HepG2 (cell line): ENCODE measurements at regions not wholly inside any gene's neighbourhood (a gene's known extent, or its start where the extent isn't known, plus 50 kb on each side); places are given as distances from the start of the nearest gene placed in this dataset.

ENCODE experiments used
- ATAC-seq: fragments of 200-7000 bp; cut with Tn5 transposase; 3 replicates; pipeline ENCODE4 v1.9.1; 2020; ENCODE audit warnings: mild to moderate bottlenecking, moderate library complexity
- BruUV-seq: library from RNA; stranded (reverse); fragments of 400-500 nt; replicated peaks from 2 replicates; lab custom pipeline; 2021; lab: Mats Ljungman, UMichigan
- CTCF ChIA-PET: fragments of 300-600 bp; formaldehyde crosslinking; extraction: SDS; loops from one replicate; lab custom pipeline; 2021; ENCODE audit warnings: low total read pairs, inconsistent platforms, low intra/inter-chr PET ratio; lab: Yijun Ruan, JAX
- POLR2A ChIA-PET: fragments of 350-600 bp; sonication (Branson Sonifier 250); formaldehyde crosslinking; loops from one replicate; lab custom pipeline; 2020; ENCODE audit warnings: antibody characterized with exemption, inconsistent platforms; lab: Yijun Ruan, JAX
- DNase-seq: peaks from one replicate; pipeline ENCODE4 v3.0.0-alpha.2; 2015; ENCODE audit warnings: low spot score
- FAIRE-seq: peaks from 3 replicates; lab custom pipeline; 2011; peaks lifted over from hg19 to GRCh38; lab: Jason Lieb, UNC
- H2AFZ ChIP-seq: one replicate; pipeline ENCODE4 v1.6.1; 2011; ENCODE audit warnings: low read length, inconsistent platforms
- H3K27ac ChIP-seq: fragments of 300-600 bp; 3 replicates; pipeline ENCODE4 v1.8.0; 2011; ENCODE audit warnings: mixed run types, mild to moderate bottlenecking, mixed read lengths, low read length, inconsistent platforms; ENCODE audit not compliant: insufficient read depth; ENCODE audit errors: extremely low read length
- H3K27me3 ChIP-seq, 2 experiments: fragments of 200-600 bp in 1 of 2; 2 replicates in 1 of 2; 3 replicates in 1 of 2; pipeline versions ENCODE4 v1.6.0 to v1.8.0; 2011; ENCODE audit warnings: low read length in 2 of 2, mild to moderate bottlenecking in 2 of 2, moderate library complexity in 2 of 2, inconsistent platforms in 1 of 2; ENCODE audit not compliant: insufficient read depth in 2 of 2, control insufficient read depth in 1 of 2
- H3K36me3 ChIP-seq, 2 experiments: fragments of 200-600 bp in 1 of 2; replicated peaks in 1 of 2; 2 replicates in 1 of 2; 3 replicates in 1 of 2; pipeline versions ENCODE4 v1.5.1 to v1.8.0; 2011; ENCODE audit warnings: low read length in 2 of 2, inconsistent platforms in 1 of 2; ENCODE audit not compliant: insufficient read depth in 2 of 2, control insufficient read depth in 1 of 2
- H3K4me1 ChIP-seq: 2 replicates; pipeline ENCODE4 v1.5.1; 2012; ENCODE audit warnings: low read length, inconsistent platforms; ENCODE audit not compliant: insufficient read depth
- H3K4me2 ChIP-seq: 2 replicates; pipeline ENCODE4 v1.6.0; 2011; ENCODE audit warnings: low read depth, low read length, inconsistent platforms
- H3K4me3 ChIP-seq, 3 experiments: fragments of 200-600 bp in 1 of 3; sonication (generic), shearing (Covaris generic) in 1 of 3; replicated peaks in 1 of 3; 2 replicates each; pipeline ENCODE4 v1.5.1; 2011 to 2016; ENCODE audit warnings: low read length in 3 of 3, inconsistent platforms in 2 of 3, low read depth in 2 of 3, mild to moderate bottlenecking in 2 of 3, control low read depth in 1 of 3, mixed read lengths in 1 of 3; ENCODE audit not compliant: insufficient read depth in 1 of 3
- H3K79me2 ChIP-seq: one replicate; pipeline ENCODE4 v1.6.1; 2011; ENCODE audit warnings: low read length, inconsistent platforms; ENCODE audit not compliant: insufficient read depth
- H3K9ac ChIP-seq: 2 replicates; pipeline ENCODE4 v1.6.0; 2011; ENCODE audit warnings: mild to moderate bottlenecking, low read depth, low read length, inconsistent platforms; ENCODE audit not compliant: insufficient read depth
- H3K9me3 ChIP-seq: 2 replicates; pipeline ENCODE4 v1.5.1; 2012; ENCODE audit warnings: mild to moderate bottlenecking, low read length
- H4K20me1 ChIP-seq: 2 replicates; pipeline ENCODE4 v1.6.0; 2011; ENCODE audit warnings: inconsistent platforms, mild to moderate bottlenecking, low read length, moderate library complexity; ENCODE audit not compliant: insufficient read depth
- CC2D1A ChIP-seq: sonication (generic); formaldehyde crosslinking; IDR thresholded peaks from 2 replicates; pipeline ENCODE4 v1.8.1; 2023; ENCODE audit warnings: mild to moderate bottlenecking, missing genetic modification reagents
- NCOA2 ChIP-seq: sonication (generic); formaldehyde crosslinking; IDR thresholded peaks from 2 replicates; pipeline ENCODE4 v1.8.0; 2022; ENCODE audit warnings: inconsistent platforms
- NFRKB ChIP-seq: fragments of 450-650 bp; IDR thresholded peaks from 2 replicates; pipeline ENCODE4 v1.6.1; 2017
- RFX3 ChIP-seq: IDR thresholded peaks from 2 replicates; pipeline ENCODE4 v1.6.1; 2016; ENCODE audit warnings: missing biosample characterization, missing genetic modification reagents
- SIN3A ChIP-seq: IDR thresholded peaks from 2 replicates; pipeline ENCODE4 v1.6.1; 2011; ENCODE audit warnings: low read depth, mild to moderate bottlenecking, control low read depth, low read length, borderline replicate concordance
- SMAD9 ChIP-seq: sonication (generic); formaldehyde crosslinking; IDR thresholded peaks from 2 replicates; pipeline ENCODE4 v1.5.1; 2020; ENCODE audit warnings: mild to moderate bottlenecking, missing genetic modification reagents
- TAF15 ChIP-seq: fragments of 200-400 bp; formaldehyde crosslinking; IDR thresholded peaks from one replicate; pipeline ENCODE4 v1.6.1; 2018; ENCODE audit warnings: mild to moderate bottlenecking, low read depth, low read length; ENCODE audit not compliant: poor library complexity, severe bottlenecking
- THAP11 ChIP-seq: IDR thresholded peaks from 2 replicates; pipeline ENCODE4 v1.6.1; 2016; ENCODE audit warnings: missing biosample characterization, missing genetic modification reagents
- YEATS4 ChIP-seq: sonication (generic); formaldehyde crosslinking; IDR thresholded peaks from 2 replicates; pipeline ENCODE4 v1.4.0; 2020; ENCODE audit warnings: missing genetic modification reagents, borderline replicate concordance
- ZBTB1 ChIP-seq: sonication (generic); formaldehyde crosslinking; IDR thresholded peaks from 2 replicates; pipeline ENCODE4 v1.4.0; 2020; ENCODE audit warnings: missing genetic modification reagents, borderline replicate concordance
- ZBTB21 ChIP-seq: sonication (generic); formaldehyde crosslinking; IDR thresholded peaks from 2 replicates; pipeline ENCODE4 v1.4.0; 2020; ENCODE audit warnings: missing genetic modification reagents
- ZBTB7B ChIP-seq: sonication (generic); formaldehyde crosslinking; IDR thresholded peaks from 2 replicates; pipeline ENCODE4 v1.4.0; 2020; ENCODE audit warnings: missing genetic modification reagents
- ZC3H4 ChIP-seq: sonication (generic); formaldehyde crosslinking; IDR thresholded peaks from 2 replicates; pipeline ENCODE4 v1.4.0; 2020; ENCODE audit warnings: missing genetic modification reagents, borderline replicate concordance
- ZFP62 ChIP-seq: sonication (generic); formaldehyde crosslinking; IDR thresholded peaks from 2 replicates; pipeline ENCODE4 v1.4.0; 2020; ENCODE audit warnings: missing genetic modification reagents
- ZMYM4 ChIP-seq: sonication (generic); formaldehyde crosslinking; IDR thresholded peaks from 2 replicates; pipeline ENCODE4 v1.8.1; 2023; ENCODE audit warnings: mild to moderate bottlenecking, missing genetic modification reagents
- ZNF234 ChIP-seq: sonication (generic); formaldehyde crosslinking; conservative IDR thresholded peaks from 2 replicates; pipeline ENCODE4 v1.5.1; 2020; ENCODE audit warnings: mild to moderate bottlenecking, missing genetic modification reagents
- ZNF607 ChIP-seq: sonication (generic); formaldehyde crosslinking; IDR thresholded peaks from 2 replicates; pipeline ENCODE4 v1.5.1; 2020; ENCODE audit warnings: missing genetic modification reagents, mild to moderate bottlenecking, borderline replicate concordance
- WGBS: methylation state at CpG from one replicate; pipeline ENCODE4 v1.1.6; 2017; ENCODE audit warnings: low lambda C conversion rate; 5-methylcytosine and 5-hydroxymethylcytosine counted together
- in situ Hi-C: cut with HindIII; loops from 2 replicates; pipeline ENCODE4 v1.10.0; 2017; ENCODE audit warnings: low pct_unique_long_range_greater_than_20kb; ENCODE audit not compliant: extremely low pct_ligation_motif_present
- intact Hi-C: fragments of 100-400 bp; cut with micrococcal nuclease; formaldehyde crosslinking; loops from one replicate; pipeline ENCODE4 v1.10.0; 2022; ENCODE audit not compliant: unreplicated experiment
- TF ChIP-seq, protein P1 (sequence below): sonication (generic); formaldehyde crosslinking; IDR thresholded peaks from 2 replicates; pipeline ENCODE4 v1.4.0; 2020; ENCODE audit warnings: mild to moderate bottlenecking, missing genetic modification reagents
- TF ChIP-seq, protein P2 (sequence below): sonication (generic); formaldehyde crosslinking; IDR thresholded peaks from 2 replicates; pipeline ENCODE4 v1.4.0; 2020; ENCODE audit warnings: missing genetic modification reagents

DNA sequence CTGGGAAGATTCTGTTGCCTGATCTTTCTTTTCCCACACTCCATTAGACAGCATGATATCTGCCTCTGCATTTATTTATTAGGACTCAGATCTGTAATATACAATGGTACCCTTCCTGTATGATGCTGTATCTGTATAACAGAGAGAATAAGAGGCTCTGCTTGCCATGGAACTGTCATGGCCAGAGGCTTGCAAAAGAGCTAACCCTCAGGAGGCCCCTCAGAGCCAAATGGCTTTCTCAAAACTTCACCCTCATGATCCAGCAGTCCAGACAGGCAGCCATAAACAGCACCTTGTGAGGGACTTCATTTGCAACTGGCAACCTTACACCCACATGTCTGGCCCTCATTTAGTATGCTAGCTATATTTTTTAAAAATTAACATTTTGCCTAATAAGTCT is 57.6 kb downstream of the TMEM30B start (continued):
- no peak for TF ChIP-seq SMAD9 (CRISPR knock-in tag)

DNA sequence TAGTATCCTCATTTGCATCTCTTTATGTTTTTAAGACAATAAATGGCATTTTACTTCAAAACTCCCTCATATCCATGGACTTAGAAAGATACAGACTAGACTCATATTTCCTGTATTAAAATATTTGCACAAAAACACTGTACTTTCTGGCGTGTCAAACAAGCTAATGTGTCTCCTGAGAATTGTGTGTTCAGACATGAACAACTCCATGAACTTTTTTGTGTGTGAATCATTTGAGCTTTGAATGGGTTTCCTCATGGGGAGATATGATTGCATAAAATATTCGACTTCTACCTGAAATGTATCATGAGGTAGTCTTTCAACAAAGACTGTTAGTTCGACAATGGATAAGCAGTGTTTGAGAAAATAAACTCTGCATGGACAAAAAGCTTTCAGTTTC is 58.8 kb downstream of the TMEM30B start:
- H3K9ac ChIP-seq, result no peak overlapping the region
- ChIA-PET CTCF (no interaction called here), POLR2A (no interaction called here)
- no peak for DNase-seq
- ATAC-seq, result no peak
- no peak overlapping the region for H3K4me3 ChIP-seq
- H2AFZ ChIP-seq, result no peak overlapping the region
- H3K79me2 ChIP-seq, result no peaks in the 10 kb centered on the region
- H4K20me1 ChIP-seq, result no peaks in the 10 kb centered on the region
- H3K27ac ChIP-seq, result no peak overlapping the region
- no TSS peak for BruUV-seq
- peaks cover 0 to 44% of the 10 kb centered on the region in 2 experiments; a peak in 2 of 5 replicates for H3K27me3 ChIP-seq
- H3K36me3 ChIP-seq, result no peaks in the 10 kb centered on the region
- no peaks in the 10 kb centered on the region for H3K9me3 ChIP-seq
- H3K4me2 ChIP-seq, result no peak overlapping the region
- in situ Hi-C loops, result no loop called here
- intact Hi-C loops, result no loop called here
- no peaks in the 10 kb centered on the region for H3K4me1 ChIP-seq
- WGBS, result 1% methylated on average over 3 of the region's 3 CpGs
- TF ChIP-seq CC2D1A (CRISPR knock-in tag), result no peak
- TF ChIP-seq TAF15, result no peak
- TF ChIP-seq ZC3H4 (CRISPR knock-in tag), result no peak
- TF ChIP-seq ZBTB7B (CRISPR knock-in tag), result no peak
- no peak for TF ChIP-seq ZBTB1 (CRISPR knock-in tag)
- TF ChIP-seq, protein P1, sequence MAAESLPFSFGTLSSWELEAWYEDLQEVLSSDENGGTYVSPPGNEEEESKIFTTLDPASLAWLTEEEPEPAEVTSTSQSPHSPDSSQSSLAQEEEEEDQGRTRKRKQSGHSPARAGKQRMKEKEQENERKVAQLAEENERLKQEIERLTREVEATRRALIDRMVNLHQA, result no peak
- FAIRE-seq, result no peak

- no TSS peak for BruUV-seq
- H2AFZ ChIP-seq, result no peak overlapping the region
- no peaks in the 10 kb centered on the region for H3K4me1 ChIP-seq
- CTCF ChIA-PET, result no interaction called here
- H3K4me3 ChIP-seq, result no peak overlapping the region
- POLR2A ChIA-PET, result no interaction called here
- H3K4me2 ChIP-seq, result no peak overlapping the region
- no peak overlapping the region for H3K9ac ChIP-seq
- no peaks in the 10 kb centered on the region for H3K79me2 ChIP-seq
- no peaks in the 10 kb centered on the region for H4K20me1 ChIP-seq
- intact Hi-C loops, result no loop called here
- no peaks in the 10 kb centered on the region for H3K36me3 ChIP-seq
- 0% methylated on average over 3 of the region's 3 CpGs for WGBS
- in situ Hi-C loops, result no loop called here
- no peak for ATAC-seq
- no peaks in the 10 kb centered on the region for H3K9me3 ChIP-seq
- no peak overlapping the region for H3K27ac ChIP-seq
- no peak for FAIRE-seq
- peaks cover 0 to 47% of the 10 kb centered on the region in 2 experiments; a peak in 2 of 5 replicates for H3K27me3 ChIP-seq
- DNase-seq, result no peak
- TF ChIP-seq NCOA2 (CRISPR knock-in tag) (no peak), ZNF607 (CRISPR knock-in tag) (no peak), ZBTB21 (CRISPR knock-in tag) (no peak), ZNF234 (CRISPR knock-in tag) (no peak), RFX3 (CRISPR knock-in tag) (no peak), ZFP62 (CRISPR knock-in tag) (no peak), SIN3A (no peak), ZMYM4 (no peak), YEATS4 (CRISPR knock-in tag) (no peak), THAP11 (CRISPR knock-in tag) (no peak), NFRKB (no peak)
- TF ChIP-seq, protein P2, sequence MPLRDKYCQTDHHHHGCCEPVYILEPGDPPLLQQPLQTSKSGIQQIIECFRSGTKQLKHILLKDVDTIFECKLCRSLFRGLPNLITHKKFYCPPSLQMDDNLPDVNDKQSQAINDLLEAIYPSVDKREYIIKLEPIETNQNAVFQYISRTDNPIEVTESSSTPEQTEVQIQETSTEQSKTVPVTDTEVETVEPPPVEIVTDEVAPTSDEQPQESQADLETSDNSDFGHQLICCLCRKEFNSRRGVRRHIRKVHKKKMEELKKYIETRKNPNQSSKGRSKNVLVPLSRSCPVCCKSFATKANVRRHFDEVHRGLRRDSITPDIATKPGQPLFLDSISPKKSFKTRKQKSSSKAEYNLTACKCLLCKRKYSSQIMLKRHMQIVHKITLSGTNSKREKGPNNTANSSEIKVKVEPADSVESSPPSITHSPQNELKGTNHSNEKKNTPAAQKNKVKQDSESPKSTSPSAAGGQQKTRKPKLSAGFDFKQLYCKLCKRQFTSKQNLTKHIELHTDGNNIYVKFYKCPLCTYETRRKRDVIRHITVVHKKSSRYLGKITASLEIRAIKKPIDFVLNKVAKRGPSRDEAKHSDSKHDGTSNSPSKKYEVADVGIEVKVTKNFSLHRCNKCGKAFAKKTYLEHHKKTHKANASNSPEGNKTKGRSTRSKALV (CRISPR knock-in tag), result no peak
These were observed 59.2 kb downstream of the TMEM30B start for GRCh38 chr14:61221906-61222305.
